Loucy (cell line): ENCODE measurements at regions not wholly inside any gene's neighbourhood (a gene's known extent, or its start where the extent isn't known, plus 50 kb on each side); places are given as distances from the start of the nearest gene placed in this dataset.
"Not testable (repeated sequence)": the region's sequence is repeated elsewhere in the genome, so short reads cannot be mapped to it uniquely, and the experiment has no call there.

Source experiments
- H2AFZ ChIP-seq: fragments of 200-600 bp; sonication (generic); 2 replicates; pipeline ENCODE4 v1.6.0; 2016; ENCODE audit warnings: antibody characterized with exemption, mild to moderate bottlenecking, low read length, moderate library complexity
- H3F3A ChIP-seq: fragments of 200-600 bp; 2 replicates; pipeline ENCODE4 v1.6.0; 2016; ENCODE audit warnings: antibody characterized with exemption, low read depth, mild to moderate bottlenecking
- H3K27me3 ChIP-seq: fragments of 200-600 bp; sonication (generic); 2 replicates; pipeline ENCODE4 v1.6.1; 2014; ENCODE audit warnings: low read length, mild to moderate bottlenecking; ENCODE audit not compliant: insufficient read depth, poor library complexity, severe bottlenecking
- H3K36me3 ChIP-seq: fragments of 200-600 bp; sonication (generic); 2 replicates; pipeline ENCODE4 v1.6.1; 2016; ENCODE audit warnings: low read length; ENCODE audit not compliant: insufficient read depth
- H3K4me1 ChIP-seq: fragments of 200-600 bp; sonication (generic); 2 replicates; pipeline ENCODE4 v1.5.1; 2014; ENCODE audit warnings: low read length, mild to moderate bottlenecking; ENCODE audit not compliant: insufficient read depth, poor library complexity, severe bottlenecking
- H3K4me2 ChIP-seq: fragments of 200-600 bp; sonication (generic); 2 replicates; pipeline ENCODE4 v1.6.0; 2014; ENCODE audit warnings: antibody characterized with exemption, low read length, low read depth, mild to moderate bottlenecking; ENCODE audit not compliant: poor library complexity, severe bottlenecking
- H3K4me3 ChIP-seq: fragments of 200-600 bp; sonication (generic); 2 replicates; pipeline ENCODE4 v1.5.1; 2014; ENCODE audit warnings: low read length, mild to moderate bottlenecking, mixed read lengths; ENCODE audit not compliant: poor library complexity, severe bottlenecking
- H3K79me2 ChIP-seq: fragments of 200-600 bp; sonication (generic); 2 replicates; pipeline ENCODE4 v1.6.1; 2014; ENCODE audit warnings: low read length; ENCODE audit not compliant: insufficient read depth
- H3K9ac ChIP-seq: fragments of 200-600 bp; sonication (generic); 2 replicates; pipeline ENCODE4 v1.6.0; 2014; ENCODE audit warnings: mild to moderate bottlenecking, low read depth, low read length, moderate library complexity; ENCODE audit not compliant: poor library complexity, severe bottlenecking
- H3K9me2 ChIP-seq: fragments of 200-600 bp; sonication (generic); replicated peaks from 2 replicates; pipeline ENCODE4 v1.6.1; 2016; ENCODE audit warnings: low read depth, low read length, mixed read lengths
- H3K9me3 ChIP-seq: fragments of 200-600 bp; sonication (generic); 2 replicates; pipeline ENCODE4 v1.6.1; 2014; ENCODE audit warnings: mild to moderate bottlenecking, antibody characterized with exemption, low read length, low read depth; ENCODE audit not compliant: insufficient read depth
- H4K20me1 ChIP-seq: fragments of 200-600 bp; sonication (generic); 2 replicates; pipeline ENCODE4 v1.6.0; 2014; ENCODE audit warnings: antibody characterized with exemption, low read length, mild to moderate bottlenecking; ENCODE audit not compliant: insufficient read depth, poor library complexity, severe bottlenecking
- EZH2phosphoT487 ChIP-seq: fragments of 200-600 bp; IDR thresholded peaks from 2 replicates; pipeline ENCODE4 v1.6.1; 2018; ENCODE audit warnings: antibody characterized with exemption, mild to moderate bottlenecking, moderate library complexity, borderline replicate concordance
- TF ChIP-seq, protein P1 (sequence below): fragments of 200-600 bp; sonication (generic); conservative IDR thresholded peaks from 2 replicates; pipeline ENCODE4 v1.5.1; 2014; ENCODE audit warnings: mild to moderate bottlenecking, antibody characterized with exemption, low read length

DNA sequence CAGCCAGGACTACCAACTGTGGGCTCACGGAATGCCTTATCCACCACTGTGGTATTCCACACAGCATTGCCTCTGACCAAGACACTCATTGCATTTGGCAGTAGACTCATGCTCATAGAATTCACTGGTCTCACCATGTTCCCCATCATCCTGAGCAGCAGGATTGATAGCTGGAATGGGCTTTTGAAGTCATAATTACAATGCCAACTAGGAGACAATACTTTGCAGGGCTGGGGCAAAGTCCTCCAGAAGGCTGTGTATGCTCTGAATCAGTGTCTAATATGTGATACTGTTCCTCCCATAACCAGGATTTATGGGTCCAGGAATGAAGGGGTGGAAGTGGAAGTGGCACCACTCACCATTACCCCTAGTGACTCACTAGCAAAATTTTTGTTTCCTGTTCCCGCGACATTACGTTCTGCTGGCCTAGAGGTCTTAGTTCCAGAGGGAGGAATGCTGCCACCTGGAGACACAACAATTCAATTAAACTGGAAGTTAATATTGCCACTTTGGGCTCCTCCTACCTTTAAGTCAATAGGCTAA, 58.6 kb upstream of the CCDC80 start:
- H3K4me3 ChIP-seq, result no peak overlapping the region
- H3K36me3 ChIP-seq, result no peaks in the 10 kb centered on the region
- no peaks in the 10 kb centered on the region for H3K4me1 ChIP-seq
- no peak for TF ChIP-seq EZH2phosphoT487
- TF ChIP-seq, protein P1, sequence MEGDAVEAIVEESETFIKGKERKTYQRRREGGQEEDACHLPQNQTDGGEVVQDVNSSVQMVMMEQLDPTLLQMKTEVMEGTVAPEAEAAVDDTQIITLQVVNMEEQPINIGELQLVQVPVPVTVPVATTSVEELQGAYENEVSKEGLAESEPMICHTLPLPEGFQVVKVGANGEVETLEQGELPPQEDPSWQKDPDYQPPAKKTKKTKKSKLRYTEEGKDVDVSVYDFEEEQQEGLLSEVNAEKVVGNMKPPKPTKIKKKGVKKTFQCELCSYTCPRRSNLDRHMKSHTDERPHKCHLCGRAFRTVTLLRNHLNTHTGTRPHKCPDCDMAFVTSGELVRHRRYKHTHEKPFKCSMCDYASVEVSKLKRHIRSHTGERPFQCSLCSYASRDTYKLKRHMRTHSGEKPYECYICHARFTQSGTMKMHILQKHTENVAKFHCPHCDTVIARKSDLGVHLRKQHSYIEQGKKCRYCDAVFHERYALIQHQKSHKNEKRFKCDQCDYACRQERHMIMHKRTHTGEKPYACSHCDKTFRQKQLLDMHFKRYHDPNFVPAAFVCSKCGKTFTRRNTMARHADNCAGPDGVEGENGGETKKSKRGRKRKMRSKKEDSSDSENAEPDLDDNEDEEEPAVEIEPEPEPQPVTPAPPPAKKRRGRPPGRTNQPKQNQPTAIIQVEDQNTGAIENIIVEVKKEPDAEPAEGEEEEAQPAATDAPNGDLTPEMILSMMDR, result no peak
- no peaks in the 10 kb centered on the region for H3K9me2 ChIP-seq
- no peaks in the 10 kb centered on the region for H4K20me1 ChIP-seq
- no peak overlapping the region for H3K4me2 ChIP-seq
- H2AFZ ChIP-seq, result no peak overlapping the region
- H3K9me3 ChIP-seq, result no peaks in the 10 kb centered on the region
- H3K9ac ChIP-seq, result no peak overlapping the region
- H3K79me2 ChIP-seq, result no peaks in the 10 kb centered on the region
- no peaks in the 10 kb centered on the region for H3K27me3 ChIP-seq
- no peaks in the 10 kb centered on the region for H3F3A ChIP-seq

DNA sequence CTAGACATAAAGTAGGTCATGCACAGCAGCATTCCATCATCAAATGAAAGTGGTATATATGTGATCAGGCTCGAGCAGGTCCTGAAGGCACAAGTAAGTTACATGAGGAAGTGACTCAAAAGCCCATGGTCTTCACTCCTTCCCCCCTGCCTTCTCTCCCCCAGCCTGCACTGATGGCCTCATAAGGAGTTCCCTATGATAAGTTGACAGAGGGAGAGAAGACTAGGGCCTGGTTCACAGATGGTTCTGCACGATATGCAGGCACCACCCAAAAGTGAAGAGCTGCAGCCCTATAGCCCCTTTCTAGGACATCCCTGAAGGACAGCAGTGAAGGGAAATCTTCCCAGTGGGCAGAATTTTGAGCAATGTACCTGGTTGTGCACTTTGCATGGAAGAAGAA, 57.5 kb upstream of the CCDC80 start:
- not testable (repeated sequence) for H4K20me1 ChIP-seq, H3K4me1 ChIP-seq, H3F3A ChIP-seq, H3K36me3 ChIP-seq, H3K4me2 ChIP-seq, H3K79me2 ChIP-seq, H3K4me3 ChIP-seq, H3K27me3 ChIP-seq, H2AFZ ChIP-seq, H3K9me2 ChIP-seq, H3K9ac ChIP-seq, H3K9me3 ChIP-seq

GRCh38 chr3:112696244-112696643, 55.3 kb upstream of the CCDC80 start:
- not testable (repeated sequence) for H3K4me1 ChIP-seq, H3F3A ChIP-seq, H4K20me1 ChIP-seq, H3K9me2 ChIP-seq, H3K9me3 ChIP-seq, H3K36me3 ChIP-seq, H3K4me3 ChIP-seq, H3K27me3 ChIP-seq, H3K9ac ChIP-seq, H3K79me2 ChIP-seq, H2AFZ ChIP-seq, H3K4me2 ChIP-seq

- H3K79me2 ChIP-seq, H3K27me3 ChIP-seq, H3K4me2 ChIP-seq, H3F3A ChIP-seq, H3K9me2 ChIP-seq, H3K4me1 ChIP-seq, H3K4me3 ChIP-seq, H3K9me3 ChIP-seq, H2AFZ ChIP-seq, H3K36me3 ChIP-seq, H3K9ac ChIP-seq, H4K20me1 ChIP-seq: not testable (repeated sequence)
Observed at GRCh38 chr3:112695377-112696108, 54.6 kb upstream of the CCDC80 start.

DNA sequence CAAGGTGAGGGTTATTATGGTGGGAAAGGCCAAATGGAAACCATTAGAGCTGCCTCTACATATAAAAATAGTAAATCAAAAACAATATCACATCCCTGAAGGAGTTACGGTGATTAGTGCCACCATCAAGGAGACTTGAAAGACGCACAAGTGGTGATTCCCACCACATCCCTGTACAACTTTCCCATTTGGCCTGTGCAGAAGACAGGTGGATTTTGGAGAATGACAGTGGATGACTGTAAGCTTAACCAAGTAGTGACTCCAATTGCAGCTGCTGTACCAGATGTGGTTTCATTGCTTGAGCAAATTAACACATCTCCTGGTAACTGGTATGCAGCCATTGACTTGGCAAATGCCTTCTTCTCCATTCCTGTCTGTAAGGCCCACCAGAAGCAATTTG, 54.0 kb upstream of the CCDC80 start:
- H3K4me1 ChIP-seq, H3K4me2 ChIP-seq: not testable (repeated sequence)

More for the DNA sequence above, 54.0 kb upstream of the CCDC80 start:
- H3F3A ChIP-seq, H2AFZ ChIP-seq, H3K79me2 ChIP-seq, H3K27me3 ChIP-seq, H3K9ac ChIP-seq, H3K9me3 ChIP-seq, H3K4me3 ChIP-seq, H3K9me2 ChIP-seq, H4K20me1 ChIP-seq, H3K36me3 ChIP-seq: not testable (repeated sequence)
